HG02973 (cell line): ENCODE measurements at regions not wholly inside any gene's neighbourhood (a gene's known extent, or its start where the extent isn't known, plus 50 kb on each side); places are given as distances from the start of the nearest gene placed in this dataset.

Source experiments
- ATAC-seq: cut with Tn5 transposase; IDR thresholded peaks from one replicate; pipeline ENCODE4 v1.9.1; 2021; ENCODE audit warnings: moderate library complexity; ENCODE audit not compliant: unreplicated experiment

DNA sequence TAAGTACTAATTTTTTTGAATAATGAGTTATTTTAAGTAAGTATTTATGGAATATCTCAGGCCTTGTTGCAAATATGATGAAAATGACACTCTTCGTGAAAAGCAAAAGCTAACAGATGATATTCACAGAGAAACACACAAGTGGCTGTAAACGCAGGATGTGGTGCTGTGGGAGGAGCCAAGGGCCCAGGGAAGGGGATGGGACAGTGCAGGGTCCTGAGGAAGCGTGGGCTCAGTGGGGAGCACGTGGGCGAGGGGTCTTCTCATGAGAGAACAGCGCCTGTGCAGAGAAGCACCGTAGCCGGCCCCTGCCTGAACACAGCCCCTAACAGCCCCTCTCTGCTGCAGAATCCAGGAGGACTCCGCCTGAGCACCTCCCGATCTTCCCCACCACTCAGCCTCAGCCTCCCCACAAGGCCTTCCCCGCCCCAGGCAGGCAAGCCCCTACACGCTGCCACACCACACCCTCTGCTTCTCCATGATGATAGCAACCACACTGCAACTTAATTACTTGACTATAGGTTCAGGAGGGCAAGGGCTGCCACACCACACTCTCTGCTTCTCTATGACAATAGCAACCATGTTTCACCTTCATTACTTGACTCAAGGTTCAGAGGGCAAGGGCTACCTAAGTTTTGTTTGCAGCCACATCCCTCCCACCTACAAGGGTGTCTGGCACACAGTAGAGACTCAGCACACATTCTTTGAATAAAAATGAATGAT lies 152.6 kb upstream of the RNF32 start:
- ATAC-seq: no peak

DNA sequence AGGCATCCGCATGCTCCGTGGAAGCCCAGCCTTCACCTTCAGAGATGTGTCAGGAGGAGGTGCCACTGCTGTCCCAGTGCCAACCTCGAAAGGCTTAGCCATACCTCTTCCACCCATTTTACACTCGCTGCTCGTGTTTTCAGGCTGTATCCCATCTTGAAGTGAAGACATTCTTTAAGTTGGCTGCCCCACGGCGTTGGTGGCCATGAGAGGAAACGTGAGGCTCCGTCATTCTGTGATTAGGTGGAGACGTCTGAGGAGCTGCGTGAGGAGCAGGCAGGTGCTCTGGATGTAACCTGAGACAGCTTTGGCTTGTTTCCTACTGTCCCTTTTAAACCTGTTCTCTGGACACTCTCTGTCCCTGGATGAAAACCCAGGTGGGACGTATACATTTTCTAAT lies 159.9 kb upstream of the RNF32 start:
- ATAC-seq: no peak

DNA sequence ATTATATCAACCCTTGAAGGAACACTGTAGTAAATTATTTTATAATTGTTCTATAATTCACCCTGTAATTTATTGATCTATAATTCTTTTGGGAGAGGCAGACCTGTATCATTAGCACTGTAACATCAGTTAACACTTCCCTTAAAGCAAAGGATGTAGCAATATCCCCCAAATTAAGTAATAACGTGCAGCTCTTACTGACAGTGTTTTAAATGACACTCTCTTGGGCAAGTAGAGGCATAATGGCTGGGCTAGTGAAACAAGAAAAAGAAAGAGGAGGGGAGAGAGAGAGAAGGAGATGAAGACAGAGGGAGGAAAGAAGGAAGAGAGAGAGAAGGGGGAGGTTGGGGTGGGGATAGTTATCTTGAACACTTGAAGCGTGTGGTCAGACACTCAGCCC lies 161.0 kb upstream of the RNF32 start:
- ATAC-seq: no peak

DNA sequence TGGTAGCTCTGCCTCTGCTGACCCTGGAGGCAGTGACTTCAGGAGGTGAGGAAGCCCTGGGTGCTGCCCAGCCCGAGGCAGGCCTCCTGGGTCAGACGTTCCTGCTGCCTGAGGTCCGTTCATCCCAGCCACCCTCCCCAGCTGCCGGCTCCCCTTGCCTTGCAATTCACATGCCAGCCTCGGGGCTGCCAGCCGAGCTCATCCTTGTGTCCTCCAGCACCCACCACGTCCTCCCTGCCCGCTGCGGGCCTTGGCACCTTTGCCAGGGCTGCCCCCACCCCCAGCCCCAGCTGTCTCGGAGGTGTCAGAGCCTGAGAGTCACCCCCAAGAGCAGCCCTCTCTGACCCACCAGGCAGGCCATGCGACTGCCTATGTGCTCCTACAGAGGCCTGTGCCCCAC lies 162.1 kb upstream of the RNF32 start:
- no peak for ATAC-seq

DNA sequence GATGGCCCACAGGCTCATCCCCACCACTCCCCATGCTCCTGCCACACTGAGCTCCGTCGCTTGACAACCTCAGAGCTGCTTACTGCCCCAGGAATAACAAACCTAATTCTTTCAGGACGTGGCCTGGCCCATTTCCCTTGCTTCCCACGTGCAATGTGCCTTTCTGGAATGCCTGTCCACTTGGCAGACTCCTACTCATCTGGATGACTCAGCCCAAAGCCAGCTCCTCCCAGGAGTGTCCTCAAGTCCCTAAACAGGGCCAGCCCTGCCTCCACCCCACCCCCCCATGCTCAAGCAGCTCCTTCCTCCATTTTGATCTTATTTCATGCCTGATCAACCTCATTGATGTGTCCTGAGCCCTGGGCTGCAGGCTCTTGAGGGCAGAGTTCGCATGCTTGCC lies 164.9 kb upstream of the RNF32 start:
- no peak for ATAC-seq

DNA sequence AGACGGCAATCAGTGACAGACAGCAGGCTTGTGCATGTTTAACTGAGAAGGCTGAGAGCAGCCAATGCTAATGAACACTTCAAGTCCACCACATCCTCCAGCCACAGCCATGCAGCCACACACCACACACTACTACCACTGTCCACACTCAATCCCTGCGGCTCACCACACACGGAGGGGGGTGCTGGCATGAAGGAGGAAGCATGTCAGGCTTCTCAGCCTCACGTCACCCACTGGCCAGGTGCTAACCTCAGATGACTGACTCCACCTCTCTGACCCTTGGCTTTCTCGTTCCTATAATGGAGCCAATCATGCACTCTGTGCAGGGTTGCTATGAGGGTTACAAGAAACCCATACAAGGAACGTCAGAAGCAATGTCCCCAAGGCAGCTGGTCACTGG lies 165.4 kb upstream of the RNF32 start:
- ATAC-seq: no peak

DNA sequence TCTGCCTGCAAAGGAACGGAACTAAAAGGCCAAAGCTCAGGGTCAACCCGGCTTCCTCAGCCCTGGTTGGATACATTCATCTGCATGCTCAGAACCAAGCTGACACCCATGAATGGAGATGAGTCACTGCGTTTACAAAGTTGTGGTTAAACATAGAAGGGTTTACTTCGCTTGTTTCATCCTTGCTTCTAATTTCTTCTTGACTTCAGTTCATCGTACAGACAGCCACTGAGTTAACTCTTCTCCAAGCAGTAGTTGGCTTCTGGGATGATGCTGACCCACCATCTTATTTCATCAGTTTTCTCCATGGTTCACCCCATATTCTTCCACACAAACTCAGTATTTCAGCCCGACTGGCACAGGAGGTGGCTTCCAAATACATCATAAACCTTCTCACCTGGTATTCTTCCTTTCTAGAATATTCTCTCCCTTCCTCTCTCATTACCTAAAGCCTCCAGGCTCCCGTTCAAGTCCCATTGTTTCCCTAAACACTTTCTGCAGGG lies 166.3 kb upstream of the RNF32 start:
- no peak for ATAC-seq

DNA sequence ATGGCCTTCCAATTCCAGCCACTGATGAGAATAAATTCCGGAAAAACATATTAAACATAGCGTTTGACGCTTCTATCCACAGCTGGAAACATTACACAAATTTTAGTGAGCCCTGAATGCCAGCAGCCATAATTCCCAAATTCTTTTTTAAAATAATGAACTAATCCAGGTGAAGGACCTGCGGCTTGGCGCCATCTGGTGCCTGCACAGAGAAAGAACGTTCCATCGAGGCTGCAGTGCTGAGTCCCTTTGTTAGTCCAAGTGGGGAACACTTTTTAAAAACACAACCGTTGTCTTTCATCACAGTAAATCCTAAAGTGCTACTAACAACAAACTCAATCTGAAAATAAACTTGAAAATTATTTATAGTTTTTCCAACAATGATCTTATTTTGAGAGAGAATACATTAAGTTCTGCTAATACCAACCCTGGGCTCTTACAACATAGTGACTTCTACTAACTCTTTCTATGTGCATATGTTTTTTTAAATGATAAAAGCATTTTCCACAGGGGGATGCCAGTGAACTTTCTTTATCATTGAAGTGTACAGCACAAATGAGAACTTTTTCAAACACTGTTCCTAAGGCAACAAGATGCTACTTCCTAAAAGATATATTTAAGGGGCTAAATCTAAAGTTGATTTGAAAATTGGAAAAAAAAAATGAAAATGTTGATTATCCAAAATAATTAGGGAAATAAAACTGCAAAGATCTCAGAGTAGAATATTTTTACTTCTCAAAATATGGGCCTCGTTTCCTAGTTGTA lies 166.9 kb upstream of the RNF32 start:
- no peak for ATAC-seq

DNA sequence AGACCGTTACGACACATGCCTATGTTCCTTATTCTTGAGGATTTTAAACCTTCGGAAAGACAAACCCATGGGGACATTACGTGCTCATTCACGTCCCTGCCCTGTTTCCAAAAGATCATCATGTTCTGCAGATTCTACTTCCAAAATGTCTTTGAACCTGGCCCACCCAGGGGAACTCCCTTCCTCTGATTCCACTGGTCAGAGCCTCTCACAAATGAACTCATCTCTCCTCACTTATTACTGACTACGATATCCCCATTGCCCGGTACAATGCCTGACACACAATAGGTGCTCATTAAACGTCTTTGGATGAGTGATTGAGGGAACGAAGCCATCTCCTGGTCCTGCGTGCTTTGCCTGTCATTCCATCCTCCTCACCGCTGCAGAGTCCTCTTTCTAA lies 168.3 kb upstream of the RNF32 start:
- no peak for ATAC-seq

DNA sequence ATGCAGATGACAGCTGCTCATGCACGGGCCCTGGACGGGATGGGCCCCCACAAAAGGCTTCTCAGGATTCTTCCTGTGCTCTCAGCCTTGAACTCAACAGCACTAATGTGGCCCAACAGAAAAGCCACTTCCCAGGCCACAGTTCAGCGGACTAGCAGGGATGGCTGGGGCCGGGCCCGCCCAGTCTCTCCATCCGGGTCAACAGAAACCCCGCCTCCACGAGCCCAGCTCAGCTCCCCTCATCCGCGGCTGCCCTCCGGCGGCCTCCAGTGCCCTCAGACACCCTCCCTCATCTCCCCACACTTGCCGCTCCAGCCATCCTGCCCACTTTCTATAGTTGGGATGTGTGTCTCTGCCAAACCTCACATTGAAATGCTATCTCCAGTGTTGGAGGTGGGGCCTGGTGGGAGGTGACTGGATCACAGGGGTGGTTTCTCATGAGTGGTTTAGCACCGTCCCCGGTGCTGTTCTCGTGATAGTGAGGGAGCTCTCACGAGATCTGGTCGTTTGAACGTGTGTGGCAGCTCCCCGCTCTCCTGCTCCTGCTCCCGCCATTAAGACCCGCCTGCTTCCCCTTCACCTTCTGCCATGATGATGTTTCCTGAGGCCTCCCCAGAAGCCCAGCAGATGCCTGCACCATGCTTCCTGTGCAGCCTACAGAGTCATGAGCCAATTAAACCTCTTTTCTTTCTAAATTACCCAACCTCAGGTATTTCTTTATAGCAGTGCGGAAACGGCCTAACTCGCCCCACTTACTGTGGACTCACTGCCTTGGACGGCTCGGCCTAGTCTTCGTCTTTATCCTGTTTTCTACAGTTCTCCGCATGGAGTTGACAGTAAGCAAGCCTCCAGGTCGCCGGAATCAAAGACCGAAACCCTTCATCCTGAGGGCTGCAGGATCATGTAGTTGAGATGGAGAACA lies 169.9 kb upstream of the RNF32 start:
- ATAC-seq: no peak

DNA sequence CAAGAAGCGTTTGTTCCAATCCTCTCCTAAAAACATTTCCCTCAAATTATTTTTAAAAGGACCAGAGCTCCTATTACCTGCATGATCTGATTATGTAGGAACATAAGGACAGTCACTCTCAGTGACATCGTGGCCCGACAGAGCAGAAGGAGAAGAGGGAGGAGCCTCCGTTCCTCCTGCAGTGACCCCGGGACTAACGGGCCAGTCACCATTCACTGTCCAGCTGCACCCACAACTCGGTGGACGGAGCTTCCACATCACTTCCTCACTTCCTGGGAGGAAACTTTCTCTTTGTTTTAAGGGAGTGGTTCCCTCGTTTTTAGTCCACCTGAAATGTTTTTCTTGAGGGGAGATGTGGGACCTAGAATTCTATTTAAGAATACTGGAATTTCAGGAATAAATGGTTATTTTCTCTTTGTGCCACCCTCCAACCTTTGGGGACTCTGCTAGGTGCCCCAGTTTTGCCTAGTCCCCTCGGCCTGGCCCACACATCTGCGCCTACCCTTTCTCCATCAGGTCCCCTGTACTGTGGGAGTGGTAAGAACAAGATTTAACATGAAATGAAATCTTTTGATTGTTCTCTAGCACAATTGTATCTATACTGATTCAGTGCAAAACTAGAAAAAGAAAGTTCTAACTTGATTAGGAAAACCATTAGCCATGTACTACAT lies 173.5 kb upstream of the RNF32 start:
- no peak for ATAC-seq

DNA sequence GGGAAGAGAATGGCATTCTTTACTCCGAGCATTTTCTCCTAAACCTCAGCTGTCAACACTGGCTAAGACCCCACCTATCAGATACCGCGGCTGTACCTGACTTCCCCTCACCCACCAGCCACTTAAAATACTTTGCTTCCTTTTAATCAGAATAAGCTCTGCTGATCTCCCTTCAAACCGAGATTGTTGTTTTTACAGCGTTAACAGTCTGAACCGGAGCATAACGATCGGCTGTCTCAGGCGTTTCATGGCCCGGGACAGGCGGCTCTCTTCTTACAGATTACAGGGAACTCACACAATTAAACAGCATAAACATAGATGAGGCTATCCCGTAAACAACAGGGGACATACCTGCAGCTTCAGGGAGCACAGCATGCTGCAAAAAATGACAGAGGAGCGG lies 174.3 kb upstream of the RNF32 start:
- ATAC-seq: no peak

DNA sequence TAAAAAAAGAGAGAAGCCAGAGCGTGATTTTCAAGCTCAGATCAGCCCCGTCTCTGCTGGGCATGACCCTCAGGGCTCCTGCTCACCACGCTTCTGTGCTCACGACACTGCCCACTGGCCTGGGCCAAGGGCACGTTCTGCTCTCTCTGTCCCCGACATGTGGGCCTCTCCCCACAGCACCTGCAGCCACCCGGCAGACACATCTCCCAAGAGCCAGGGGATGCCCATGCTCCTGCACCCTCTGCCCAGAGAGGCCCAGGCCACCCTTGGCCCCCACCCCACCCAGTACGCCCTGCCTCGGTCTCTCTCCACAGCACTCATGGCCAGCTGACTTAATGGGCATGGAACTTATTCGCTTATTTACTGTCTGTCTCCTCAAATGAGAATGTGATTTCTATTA lies 175.4 kb upstream of the RNF32 start:
- no peak for ATAC-seq

DNA sequence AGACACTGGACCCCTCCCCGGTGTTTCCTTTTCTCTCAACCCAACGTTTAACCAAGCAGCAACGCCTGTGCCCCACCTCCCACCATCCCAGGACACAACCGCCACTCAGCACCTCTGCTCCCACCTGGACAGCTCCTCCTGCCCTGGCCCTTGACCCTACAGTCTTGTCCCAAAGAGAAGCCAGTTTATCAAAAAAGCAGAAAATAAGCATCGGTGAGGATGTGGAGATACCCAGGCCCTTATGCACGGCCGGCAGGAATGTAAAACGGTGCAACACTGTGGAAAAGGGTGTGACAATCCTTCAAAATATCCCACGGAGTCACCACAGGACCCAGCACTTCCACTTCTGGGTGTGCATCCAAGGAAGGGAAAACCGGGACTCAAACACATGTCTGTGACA lies 176.2 kb upstream of the RNF32 start:
- ATAC-seq: no peak

DNA sequence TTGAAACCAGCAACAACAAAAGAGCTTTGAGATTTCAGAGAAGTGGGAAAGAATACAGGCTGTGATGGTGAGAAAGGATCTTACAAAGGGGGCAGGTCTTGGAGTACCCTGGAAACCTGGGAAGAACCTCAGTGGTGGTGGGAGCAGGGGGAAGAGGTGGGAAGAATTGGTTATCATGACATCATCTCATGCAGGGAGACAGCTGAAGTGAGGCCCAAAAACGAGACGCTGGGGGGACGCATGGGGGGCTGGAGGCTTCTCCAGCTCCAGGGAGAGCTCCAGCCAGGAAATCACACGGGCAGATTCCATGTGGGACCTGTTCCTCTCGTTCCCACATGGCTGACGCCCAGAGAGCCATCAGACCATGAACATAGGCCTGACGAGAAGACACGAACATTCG lies 177.3 kb upstream of the RNF32 start:
- ATAC-seq: no peak

DNA sequence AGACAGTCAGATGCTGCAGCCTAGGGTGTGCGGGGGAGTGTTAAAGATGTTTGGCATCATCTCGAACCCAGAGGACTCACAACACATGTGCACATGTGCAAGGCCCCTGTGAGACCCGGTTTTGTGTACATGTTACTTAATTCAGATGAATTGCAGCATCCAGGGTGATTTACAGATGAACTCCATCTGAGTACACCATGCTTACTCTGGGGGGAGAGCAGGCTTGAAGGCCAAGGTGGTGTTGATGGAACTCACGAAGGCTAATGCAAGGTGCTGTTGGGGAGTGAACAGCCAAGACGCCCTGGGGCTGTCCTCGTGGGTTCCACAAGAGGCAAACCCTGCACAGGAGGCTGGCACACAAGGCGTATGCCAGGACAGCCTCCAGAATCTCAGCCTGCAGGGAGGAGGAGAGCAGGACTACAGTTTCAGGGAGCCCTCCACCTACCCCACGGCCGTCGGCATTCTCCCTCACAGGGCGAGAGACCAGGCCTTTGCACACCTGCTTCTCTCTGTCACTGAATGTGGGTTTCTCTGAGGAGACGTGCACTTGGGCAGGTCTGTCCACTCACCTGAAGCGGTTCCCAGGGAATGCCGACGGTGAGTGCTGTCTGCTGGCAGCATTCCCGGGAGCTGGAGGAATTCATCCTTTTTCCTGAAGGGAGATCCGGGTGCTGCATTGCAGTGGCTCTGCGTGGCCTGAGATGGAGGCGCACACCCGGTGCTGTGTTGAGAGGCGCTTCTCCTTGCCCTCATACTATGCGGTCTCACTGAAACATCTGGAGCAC lies 178.5 kb upstream of the RNF32 start:
- ATAC-seq: no peak

DNA sequence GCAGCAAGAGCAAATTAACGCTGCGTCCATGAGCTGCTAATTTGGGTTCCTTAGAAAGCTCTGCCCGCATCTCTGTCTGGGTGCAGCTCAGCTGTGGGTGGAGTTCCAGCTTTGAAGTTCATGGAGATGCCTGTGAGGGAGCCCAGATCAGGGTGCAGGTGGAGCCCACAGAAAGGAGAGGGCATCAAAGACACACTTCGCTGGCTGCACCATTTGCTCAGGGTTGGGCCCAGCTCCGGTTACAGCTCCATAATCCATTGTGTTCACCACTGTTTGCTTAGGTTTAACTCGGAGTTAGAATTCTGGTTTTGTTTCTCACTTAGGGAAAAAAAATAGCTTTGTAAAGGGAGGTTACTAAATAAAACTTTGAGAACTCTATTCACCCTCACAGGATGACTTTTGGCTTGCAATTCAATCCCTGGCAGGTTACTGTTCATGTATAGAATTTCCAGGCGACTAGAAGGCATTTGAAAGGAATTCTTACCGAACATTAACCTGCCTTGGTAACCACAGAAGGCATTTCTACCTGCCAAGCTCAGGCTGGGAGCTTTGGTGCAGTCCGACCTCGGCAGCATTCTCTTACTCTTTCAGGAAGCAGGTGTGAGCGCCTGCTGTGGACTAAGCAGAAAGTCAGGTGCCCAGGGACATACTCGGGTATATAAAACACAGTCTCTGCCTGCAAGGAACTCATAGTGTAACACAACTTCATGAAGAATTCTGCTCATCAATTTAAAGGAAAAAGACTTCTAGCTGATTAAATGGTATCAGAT lies 179.5 kb upstream of the RNF32 start:
- ATAC-seq: no peak

DNA sequence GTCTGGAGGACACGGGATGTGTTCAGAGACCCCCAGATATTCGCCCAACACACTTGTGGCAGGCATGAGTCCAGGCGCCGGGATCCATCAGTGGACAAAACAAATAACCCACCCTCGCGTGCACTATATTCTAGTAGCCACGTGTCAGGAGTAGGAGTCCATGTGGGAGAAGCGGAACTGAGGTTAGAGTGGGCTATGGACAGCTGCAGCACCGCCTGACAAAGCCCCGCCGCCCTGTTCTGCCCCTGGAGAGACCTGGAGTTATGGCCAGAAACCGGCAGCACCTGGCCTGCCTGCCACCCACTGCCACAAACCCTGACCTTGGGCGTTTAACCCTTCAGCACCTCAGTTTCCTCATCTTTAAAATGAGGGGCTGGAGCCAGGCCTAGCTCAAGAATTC lies 181.0 kb upstream of the RNF32 start:
- no peak for ATAC-seq

DNA sequence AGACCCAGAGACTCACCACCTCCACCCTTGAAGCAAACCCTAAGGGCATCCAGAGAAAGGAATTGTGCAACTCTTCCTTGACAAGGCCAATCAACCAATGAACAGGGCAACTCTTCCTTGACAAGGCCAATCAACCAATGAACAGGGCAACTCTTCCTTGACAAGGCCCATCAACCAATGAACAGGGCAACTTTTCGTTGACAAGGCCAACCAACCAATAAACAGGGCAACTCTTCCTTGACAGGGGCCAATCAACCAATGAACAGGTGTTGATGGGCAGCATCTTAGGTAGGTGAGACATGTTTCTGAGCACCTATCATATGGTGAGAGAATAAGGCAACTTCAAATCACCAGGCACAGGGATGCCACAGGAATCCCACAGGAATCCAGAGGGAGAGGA lies 181.5 kb upstream of the RNF32 start:
- ATAC-seq: no peak
